GM21447 (cell line): ENCODE measurements at regions not wholly inside any gene's neighbourhood (a gene's known extent, or its start where the extent isn't known, plus 50 kb on each side); places are given as distances from the start of the nearest gene placed in this dataset.

Source experiments
- ATAC-seq: cut with Tn5 transposase; IDR thresholded peaks from one replicate; pipeline ENCODE4 v1.9.1; 2021; ENCODE audit not compliant: unreplicated experiment

- no peak for ATAC-seq
Measured at GRCh38 chr10:10828623-10829022, 189.0 kb upstream of the CELF2 start.

GRCh38 chr10:10829576-10829975, 188.1 kb upstream of the CELF2 start:
- no peak for ATAC-seq

GRCh38 chr10:10830293-10830986, 187.2 kb upstream of the CELF2 start:
- ATAC-seq: no peak

GRCh38 chr10:10831085-10831484, 186.6 kb upstream of the CELF2 start:
- ATAC-seq: no peak

- no peak for ATAC-seq
Measured at GRCh38 chr10:10833955-10834354, 183.7 kb upstream of the CELF2 start.

- ATAC-seq: no peak
Measured at GRCh38 chr10:10844251-10844650, 173.4 kb upstream of the CELF2 start.

GRCh38 chr10:10845185-10845584, 172.5 kb upstream of the CELF2 start:
- ATAC-seq: no peak

GRCh38 chr10:10845826-10846503, 171.7 kb upstream of the CELF2 start:
- ATAC-seq: no peak

GRCh38 chr10:10846504-10846900, 171.2 kb upstream of the CELF2 start:
- no peak for ATAC-seq

GRCh38 chr10:10847387-10847786, 170.3 kb upstream of the CELF2 start:
- ATAC-seq: no peak

- ATAC-seq: no peak
Measured at GRCh38 chr10:10848488-10849111, 169.1 kb upstream of the CELF2 start.

- ATAC-seq: no peak
Measured at GRCh38 chr10:10849306-10849705, 168.4 kb upstream of the CELF2 start.

- ATAC-seq: no peak
Measured at GRCh38 chr10:10850214-10850613, 167.5 kb upstream of the CELF2 start.

GRCh38 chr10:10852464-10852863, 165.2 kb upstream of the CELF2 start:
- no peak for ATAC-seq

- ATAC-seq: no peak
Measured at GRCh38 chr10:10853954-10854353, 163.7 kb upstream of the CELF2 start.

GRCh38 chr10:10854725-10855124, 162.9 kb upstream of the CELF2 start:
- ATAC-seq: no peak

- no peak for ATAC-seq
Measured at GRCh38 chr10:10855151-10855581, 162.5 kb upstream of the CELF2 start.

- ATAC-seq: no peak
Measured at GRCh38 chr10:10860455-10860976, 157.2 kb upstream of the CELF2 start.

GRCh38 chr10:10865303-10865702, 152.4 kb upstream of the CELF2 start:
- ATAC-seq: no peak

- ATAC-seq: no peak
Measured at GRCh38 chr10:10865913-10866312, 151.8 kb upstream of the CELF2 start.

GRCh38 chr10:10869592-10869991, 148.1 kb upstream of the CELF2 start:
- ATAC-seq: no peak
